HCT116 (cell line): ENCODE measurements at regions not wholly inside any gene's neighbourhood (a gene's known extent, or its start where the extent isn't known, plus 50 kb on each side); places are given as distances from the start of the nearest gene placed in this dataset.

Source experiments
- ATAC-seq: fragments of 200-7000 bp; cut with Tn5 transposase; 2 replicates; pipeline ENCODE4 v1.9.1; 2020; ENCODE audit warnings: mild to moderate bottlenecking, moderate library complexity
- BruUV-seq: library from RNA; stranded (reverse); fragments of 400-500 nt; replicated peaks from 2 replicates; lab custom pipeline; 2021; lab: Mats Ljungman, UMichigan
- CTCF ChIA-PET: fragments of 300-600 bp; sonication (Branson Sonifier 250); formaldehyde crosslinking; loops from one replicate; lab custom pipeline; 2021; ENCODE audit warnings: antibody characterized with exemption; lab: Charles Lee
- POLR2A ChIA-PET: fragments of 300-600, 350-600 bp; sonication (Branson Sonifier 250); formaldehyde crosslinking; loops from one replicate; lab custom pipeline; 2021; ENCODE audit warnings: antibody characterized with exemption; lab: Charles Lee
- RAD21 ChIA-PET, 2 experiments: fragments of 300-600 bp; sonication (Branson Sonifier 250); formaldehyde crosslinking; loops; one replicate each; lab custom pipeline; 2023; ENCODE audit warnings: low total read pairs in 2 of 2; ENCODE audit not compliant: uncharacterized antibody in 2 of 2, unreplicated experiment in 2 of 2, low non-redundant PET in 1 of 2; lab: Charles Lee
- DNase-seq: peaks from one replicate; pipeline ENCODE4 v3.0.0-alpha.2; 2010; ENCODE audit warnings: low read depth, low spot score
- H2AFZ ChIP-seq: fragments of 200-600 bp; shearing (Covaris generic), sonication (generic); 2 replicates; pipeline ENCODE4 v1.6.1; 2017; ENCODE audit warnings: low read depth, mixed run types, mixed read lengths, antibody characterized with exemption, low read length; ENCODE audit not compliant: poor library complexity, severe bottlenecking
- H3K27ac ChIP-seq: 2 replicates; pipeline ENCODE4 v1.5.1; 2012; ENCODE audit warnings: low read depth, low read length
- H3K27me3 ChIP-seq: fragments of 200-600 bp; sonication (generic); 2 replicates; pipeline ENCODE4 v1.6.1; 2016; ENCODE audit warnings: mixed run types, low read length, mixed read lengths; ENCODE audit not compliant: insufficient read depth
- H3K36me3 ChIP-seq, 2 experiments: fragments of 200-500 bp in 1 of 2; fragments of 200-600 bp in 1 of 2; sonication (Bioruptor generic) in 1 of 2; sonication (generic) in 1 of 2; 2 replicates each; pipeline versions ENCODE4 v1.5.1 to v1.6.1; 2014 to 2016; ENCODE audit warnings: low read length in 2 of 2, inconsistent platforms in 1 of 2, mixed read lengths in 1 of 2, mixed run types in 1 of 2; ENCODE audit not compliant: insufficient read depth in 2 of 2, control insufficient read depth in 1 of 2
- H3K4me1 ChIP-seq, 2 experiments: fragments of 200-600 bp in 1 of 2; sonication (generic) in 1 of 2; 2 replicates each; pipeline versions ENCODE4 v1.5.1 to v1.6.1; 2012 to 2017; ENCODE audit warnings: low read length in 2 of 2, inconsistent platforms in 1 of 2, mild to moderate bottlenecking in 1 of 2, mixed read lengths in 1 of 2, mixed run types in 1 of 2, moderate library complexity in 1 of 2; ENCODE audit not compliant: insufficient read depth in 2 of 2, control insufficient read depth in 1 of 2
- H3K4me2 ChIP-seq: fragments of 200-600 bp; sonication (generic); 2 replicates; pipeline ENCODE4 v1.6.1; 2017; ENCODE audit warnings: mixed run types, low read length, mixed read lengths
- H3K4me3 ChIP-seq, 2 experiments: fragments of 200-600 bp in 1 of 2; sonication (generic) in 1 of 2; replicated peaks in 1 of 2; 2 replicates each; pipeline ENCODE4 v1.5.1; 2011 to 2016; ENCODE audit warnings: low read length in 2 of 2, control low read depth in 1 of 2, low read depth in 1 of 2, mild to moderate bottlenecking in 1 of 2, mixed read lengths in 1 of 2, mixed run types in 1 of 2
- H3K79me2 ChIP-seq: fragments of 200-600 bp; sonication (generic); 2 replicates; pipeline ENCODE4 v1.6.1; 2017; ENCODE audit warnings: mild to moderate bottlenecking, mixed run types, low read length, moderate library complexity, mixed read lengths; ENCODE audit not compliant: insufficient read depth
- H3K9ac ChIP-seq: fragments of 200-600 bp; sonication (generic); 2 replicates; pipeline ENCODE4 v1.6.1; 2016; ENCODE audit warnings: low read length, mixed read lengths
- H3K9me2 ChIP-seq: fragments of 200-600 bp; sonication (generic), shearing (Covaris generic); 2 replicates; pipeline ENCODE4 v1.6.1; 2017; ENCODE audit warnings: mixed run types, mild to moderate bottlenecking, moderate library complexity; ENCODE audit not compliant: insufficient read depth
- H3K9me3 ChIP-seq, 2 experiments: fragments of 200-500 bp in 1 of 2; fragments of 200-600 bp in 1 of 2; sonication (Bioruptor generic) in 1 of 2; sonication (generic) in 1 of 2; 2 replicates each; pipeline ENCODE4 v1.6.1; 2014 to 2017; ENCODE audit warnings: low read length in 2 of 2, mixed read lengths in 2 of 2, inconsistent platforms in 1 of 2, low read depth in 1 of 2, mild to moderate bottlenecking in 1 of 2, mixed run types in 1 of 2, moderate library complexity in 1 of 2; ENCODE audit not compliant: control insufficient read depth in 1 of 2, insufficient read depth in 1 of 2
- H4K20me1 ChIP-seq: fragments of 200-600 bp; sonication (generic), shearing (Covaris generic); 2 replicates; pipeline ENCODE4 v1.6.1; 2017; ENCODE audit warnings: mixed run types, mild to moderate bottlenecking, moderate library complexity; ENCODE audit not compliant: insufficient read depth
- ATF3 ChIP-seq: IDR thresholded peaks from 2 replicates; pipeline ENCODE4 v1.6.1; 2012
- CBX3 ChIP-seq: IDR thresholded peaks from 2 replicates; pipeline ENCODE4 v1.6.1; 2012; ENCODE audit warnings: low read depth
- CEBPB ChIP-seq: IDR thresholded peaks from 2 replicates; pipeline ENCODE4 v1.6.1; 2012; ENCODE audit warnings: low read depth
- EGR1 ChIP-seq: IDR thresholded peaks from 2 replicates; pipeline ENCODE4 v1.6.1; 2012; ENCODE audit warnings: low read depth
- EZH2phosphoT487 ChIP-seq: fragments of 200-600 bp; IDR thresholded peaks from 2 replicates; pipeline ENCODE4 v1.6.1; 2018; ENCODE audit warnings: antibody characterized with exemption, borderline replicate concordance
- FOSL1 ChIP-seq: IDR thresholded peaks from 2 replicates; pipeline ENCODE4 v1.6.1; 2012; ENCODE audit warnings: low read depth
- JUND ChIP-seq: IDR thresholded peaks from 2 replicates; pipeline ENCODE4 v1.6.1; 2012
- POLR2A ChIP-seq: IDR thresholded peaks from 2 replicates; pipeline ENCODE4 v1.7.0; 2011; ENCODE audit warnings: borderline replicate concordance; ENCODE audit not compliant: insufficient read depth, insufficient read length; ENCODE audit errors: extremely low read depth
- POLR2AphosphoS5 ChIP-seq: IDR thresholded peaks from 2 replicates; pipeline ENCODE4 v1.6.1; 2011; ENCODE audit warnings: mild to moderate bottlenecking, low read depth, low read length, moderate library complexity
- RAD21 ChIP-seq: IDR thresholded peaks from 2 replicates; pipeline ENCODE4 v1.6.1; 2012; ENCODE audit warnings: low read depth, mild to moderate bottlenecking
- REST ChIP-seq: IDR thresholded peaks from 2 replicates; pipeline ENCODE4 v1.6.1; 2012; ENCODE audit warnings: low read depth
- SIN3A ChIP-seq: IDR thresholded peaks from 2 replicates; pipeline ENCODE4 v1.6.1; 2012; ENCODE audit warnings: low read depth
- SP1 ChIP-seq: IDR thresholded peaks from 2 replicates; pipeline ENCODE4 v1.6.1; 2012; ENCODE audit warnings: low read depth
- SRF ChIP-seq: IDR thresholded peaks from 2 replicates; pipeline ENCODE4 v1.6.1; 2012; ENCODE audit warnings: low read depth
- TCF7L2 ChIP-seq: IDR thresholded peaks from 2 replicates; pipeline ENCODE4 v1.7.0; 2011; ENCODE audit warnings: borderline replicate concordance, inconsistent platforms; ENCODE audit not compliant: insufficient read depth, insufficient read length; ENCODE audit errors: extremely low read depth
- ZFX ChIP-seq: fragments of 450-650 bp; IDR thresholded peaks from 2 replicates; pipeline ENCODE4 v1.6.1; 2017
- ZNF274 ChIP-seq: fragments of 200-500 bp; sonication (Bioruptor generic); IDR thresholded peaks from 2 replicates; pipeline ENCODE4 v1.6.1; 2014; ENCODE audit warnings: mild to moderate bottlenecking, low read depth, low read length, inconsistent platforms
- intact Hi-C: fragments of 100-400 bp; cut with micrococcal nuclease; formaldehyde crosslinking; loops from 2 replicates; pipeline ENCODE4 v1.10.0; 2022
- TF ChIP-seq, protein P1 (sequence below): IDR thresholded peaks from 2 replicates; pipeline ENCODE4 v1.6.1; 2012
- TF ChIP-seq, protein P2 (sequence below): IDR thresholded peaks from 2 replicates; pipeline ENCODE4 v1.6.1; 2011; ENCODE audit warnings: mild to moderate bottlenecking, low read length, moderate library complexity; ENCODE audit not compliant: insufficient replicate concordance; ENCODE audit errors: extremely low read depth
- TF ChIP-seq, protein P3 (sequence below), 3 experiments: fragments of 200-600 bp in 1 of 3; sonication (generic) in 1 of 3; IDR thresholded peaks in 2 of 3; conservative IDR thresholded peaks in 1 of 3; 2 replicates each; pipeline ENCODE4 v1.5.1; 2012 to 2017; ENCODE audit warnings: low read depth in 2 of 3, low read length in 2 of 3, antibody characterized with exemption in 1 of 3, borderline replicate concordance in 1 of 3, control low read depth in 1 of 3, mild to moderate bottlenecking in 1 of 3, mixed read lengths in 1 of 3, mixed run types in 1 of 3, moderate library complexity in 1 of 3; ENCODE audit not compliant: insufficient read depth in 1 of 3

DNA sequence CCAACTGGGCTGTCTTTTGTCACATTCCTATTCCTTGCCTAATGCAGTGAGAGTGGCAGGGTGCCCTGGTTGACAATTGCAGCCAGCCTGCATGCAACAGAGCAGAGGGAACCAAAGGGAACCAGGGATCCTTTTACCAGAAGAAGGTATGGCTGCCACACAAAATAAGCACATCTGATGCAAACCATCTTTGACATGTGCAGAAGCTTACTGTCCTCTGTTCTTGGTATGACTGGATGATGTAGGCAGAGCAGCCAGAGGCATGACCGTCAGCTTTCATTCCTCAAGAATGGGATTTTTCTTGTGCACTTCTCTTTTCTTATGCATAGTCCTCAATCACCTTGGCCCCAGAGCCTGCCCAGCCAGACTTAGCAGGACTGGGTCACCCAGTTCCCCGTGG, 116.1 kb downstream of the UQCRFS1 start (continued):
- TF ChIP-seq ZNF274 (no peak), EGR1 (no peak), CEBPB (no peak)
- TF ChIP-seq, protein P1, sequence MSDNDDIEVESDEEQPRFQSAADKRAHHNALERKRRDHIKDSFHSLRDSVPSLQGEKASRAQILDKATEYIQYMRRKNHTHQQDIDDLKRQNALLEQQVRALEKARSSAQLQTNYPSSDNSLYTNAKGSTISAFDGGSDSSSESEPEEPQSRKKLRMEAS, result no peak

GRCh38 chr19:29093553-29093908, 119.4 kb downstream of the UQCRFS1 start:
- DNase-seq (no peak), ATAC-seq (no peak)
- CTCF ChIA-PET, result no interaction called here
- Histone ChIP-seq H3K4me3 (no peak overlapping the region), H3K9me3 (peaks cover 0 to 6% of the 10 kb centered on the region in 2 experiments; a peak in 2 of 4 replicates), H3K9me2 (no peaks in the 10 kb centered on the region), H3K79me2 (no peaks in the 10 kb centered on the region), H3K4me1 (no peaks in the 10 kb centered on the region), H2AFZ (no peak overlapping the region), H3K27ac (no peak overlapping the region)
- intact Hi-C loops, result no loop called here
- no peak for TF ChIP-seq ZNF274
- no peak for TF ChIP-seq JUND
- TF ChIP-seq, protein P1, result no peak
- TF ChIP-seq CBX3, result no peak
- no peak for TF ChIP-seq TCF7L2
- TF ChIP-seq REST, result no peak
- no peak for TF ChIP-seq FOSL1
- no peak for TF ChIP-seq ATF3
- TF ChIP-seq POLR2AphosphoS5, result no peak
- TF ChIP-seq SRF, result no peak
- TF ChIP-seq SIN3A, result no peak
- no peak for TF ChIP-seq EZH2phosphoT487
- no peak for TF ChIP-seq RAD21
- TF ChIP-seq, protein P2, sequence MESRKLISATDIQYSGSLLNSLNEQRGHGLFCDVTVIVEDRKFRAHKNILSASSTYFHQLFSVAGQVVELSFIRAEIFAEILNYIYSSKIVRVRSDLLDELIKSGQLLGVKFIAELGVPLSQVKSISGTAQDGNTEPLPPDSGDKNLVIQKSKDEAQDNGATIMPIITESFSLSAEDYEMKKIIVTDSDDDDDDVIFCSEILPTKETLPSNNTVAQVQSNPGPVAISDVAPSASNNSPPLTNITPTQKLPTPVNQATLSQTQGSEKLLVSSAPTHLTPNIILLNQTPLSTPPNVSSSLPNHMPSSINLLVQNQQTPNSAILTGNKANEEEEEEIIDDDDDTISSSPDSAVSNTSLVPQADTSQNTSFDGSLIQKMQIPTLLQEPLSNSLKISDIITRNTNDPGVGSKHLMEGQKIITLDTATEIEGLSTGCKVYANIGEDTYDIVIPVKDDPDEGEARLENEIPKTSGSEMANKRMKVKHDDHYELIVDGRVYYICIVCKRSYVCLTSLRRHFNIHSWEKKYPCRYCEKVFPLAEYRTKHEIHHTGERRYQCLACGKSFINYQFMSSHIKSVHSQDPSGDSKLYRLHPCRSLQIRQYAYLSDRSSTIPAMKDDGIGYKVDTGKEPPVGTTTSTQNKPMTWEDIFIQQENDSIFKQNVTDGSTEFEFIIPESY, result no peak
- no peak for TF ChIP-seq CEBPB
- no peak for TF ChIP-seq ZFX
- TF ChIP-seq, protein P3, sequence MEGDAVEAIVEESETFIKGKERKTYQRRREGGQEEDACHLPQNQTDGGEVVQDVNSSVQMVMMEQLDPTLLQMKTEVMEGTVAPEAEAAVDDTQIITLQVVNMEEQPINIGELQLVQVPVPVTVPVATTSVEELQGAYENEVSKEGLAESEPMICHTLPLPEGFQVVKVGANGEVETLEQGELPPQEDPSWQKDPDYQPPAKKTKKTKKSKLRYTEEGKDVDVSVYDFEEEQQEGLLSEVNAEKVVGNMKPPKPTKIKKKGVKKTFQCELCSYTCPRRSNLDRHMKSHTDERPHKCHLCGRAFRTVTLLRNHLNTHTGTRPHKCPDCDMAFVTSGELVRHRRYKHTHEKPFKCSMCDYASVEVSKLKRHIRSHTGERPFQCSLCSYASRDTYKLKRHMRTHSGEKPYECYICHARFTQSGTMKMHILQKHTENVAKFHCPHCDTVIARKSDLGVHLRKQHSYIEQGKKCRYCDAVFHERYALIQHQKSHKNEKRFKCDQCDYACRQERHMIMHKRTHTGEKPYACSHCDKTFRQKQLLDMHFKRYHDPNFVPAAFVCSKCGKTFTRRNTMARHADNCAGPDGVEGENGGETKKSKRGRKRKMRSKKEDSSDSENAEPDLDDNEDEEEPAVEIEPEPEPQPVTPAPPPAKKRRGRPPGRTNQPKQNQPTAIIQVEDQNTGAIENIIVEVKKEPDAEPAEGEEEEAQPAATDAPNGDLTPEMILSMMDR (IDR thresholded peaks at IDR 0.05 in 2 of 3, conservative IDR thresholded peaks at IDR 0.05 in 1 of 3; ENCODE audit: borderline replicate concordance in 1 of 3, insufficient read depth in 1 of 3, low read depth in 2 of 3, low read length in 2 of 3), result no peak
- no peak for TF ChIP-seq SP1
- TF ChIP-seq EGR1, result no peak
- TF ChIP-seq POLR2A, result no peak
- TF ChIP-seq, all 23 proteins: peak for 0
- Histone ChIP-seq H3K4me2 (no peak overlapping the region), H4K20me1 (no peaks in the 10 kb centered on the region), H3K27me3 (no peaks in the 10 kb centered on the region), H3K9ac (no peak overlapping the region), H3K36me3 (no peaks in the 10 kb centered on the region)
- BruUV-seq, result no TSS peak
- ChIA-PET RAD21 (no interaction called here), POLR2A (no interaction called here)
